A673 (cell line): ENCODE measurements at regions not wholly inside any gene's neighbourhood (a gene's known extent, or its start where the extent isn't known, plus 50 kb on each side); places are given as distances from the start of the nearest gene placed in this dataset.

Experiments used
- EZH2 ChIP-seq: fragments of 200-600 bp; sonication (generic); IDR thresholded peaks from 2 replicates; pipeline ENCODE4 v1.6.1; 2017; ENCODE audit warnings: borderline replicate concordance, low read depth, mild to moderate bottlenecking, mixed read lengths, antibody characterized with exemption, low read length; ENCODE audit not compliant: poor library complexity, severe bottlenecking
- TF ChIP-seq, protein P1 (sequence below): fragments of 300-800, 200-600 bp; sonication (generic); conservative IDR thresholded peaks from 2 replicates; pipeline ENCODE4 v1.5.1; 2017; ENCODE audit warnings: low read depth, mild to moderate bottlenecking, antibody characterized with exemption, low read length, moderate library complexity, mixed read lengths

- TF ChIP-seq, protein P1, sequence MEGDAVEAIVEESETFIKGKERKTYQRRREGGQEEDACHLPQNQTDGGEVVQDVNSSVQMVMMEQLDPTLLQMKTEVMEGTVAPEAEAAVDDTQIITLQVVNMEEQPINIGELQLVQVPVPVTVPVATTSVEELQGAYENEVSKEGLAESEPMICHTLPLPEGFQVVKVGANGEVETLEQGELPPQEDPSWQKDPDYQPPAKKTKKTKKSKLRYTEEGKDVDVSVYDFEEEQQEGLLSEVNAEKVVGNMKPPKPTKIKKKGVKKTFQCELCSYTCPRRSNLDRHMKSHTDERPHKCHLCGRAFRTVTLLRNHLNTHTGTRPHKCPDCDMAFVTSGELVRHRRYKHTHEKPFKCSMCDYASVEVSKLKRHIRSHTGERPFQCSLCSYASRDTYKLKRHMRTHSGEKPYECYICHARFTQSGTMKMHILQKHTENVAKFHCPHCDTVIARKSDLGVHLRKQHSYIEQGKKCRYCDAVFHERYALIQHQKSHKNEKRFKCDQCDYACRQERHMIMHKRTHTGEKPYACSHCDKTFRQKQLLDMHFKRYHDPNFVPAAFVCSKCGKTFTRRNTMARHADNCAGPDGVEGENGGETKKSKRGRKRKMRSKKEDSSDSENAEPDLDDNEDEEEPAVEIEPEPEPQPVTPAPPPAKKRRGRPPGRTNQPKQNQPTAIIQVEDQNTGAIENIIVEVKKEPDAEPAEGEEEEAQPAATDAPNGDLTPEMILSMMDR = no peak
- TF ChIP-seq EZH2 = no peak
Measured at GRCh38 chr1:219749370-219749769, 136.5 kb upstream of the ZC3H11B start.
